A549 (cell line): ENCODE measurements at regions not wholly inside any gene's neighbourhood (a gene's known extent, or its start where the extent isn't known, plus 50 kb on each side); places are given as distances from the start of the nearest gene placed in this dataset.

ENCODE experiments used
- ATAC-seq, 2 experiments: fragments of 200-7000 bp in 1 of 2; fragments of >200 bp in 1 of 2; cut with Nextera tagmentation in 1 of 2; cut with Tn5 transposase in 1 of 2; 3 replicates each; pipeline versions ENCODE4 v1.8.0 to v1.9.1; 2018 to 2020; ENCODE audit warnings: mild to moderate bottlenecking in 1 of 2, moderate library complexity in 1 of 2
- CTCF ChIA-PET: fragments of 300-600 bp; sonication (Branson Sonifier 250); formaldehyde crosslinking; extraction: SDS; loops from one replicate; lab custom pipeline; 2021; ENCODE audit warnings: antibody characterized with exemption, inconsistent platforms; lab: Yijun Ruan, JAX
- POLR2A ChIA-PET: fragments of 350-600 bp; formaldehyde crosslinking; extraction: SDS; loops from one replicate; lab custom pipeline; 2021; ENCODE audit warnings: antibody characterized with exemption, inconsistent platforms; lab: Yijun Ruan, JAX
- DNase-seq, 2 experiments: peaks; one replicate each; pipeline versions ENCODE4 v3.0.0 to v3.0.0-alpha.2; 2011 to 2016; ENCODE audit warnings: low read depth in 1 of 2, low spot score in 1 of 2
- FAIRE-seq: peaks from 2 replicates; lab custom pipeline; 2011; peaks lifted over from hg19 to GRCh38; lab: Jason Lieb, UNC
- H3K27ac ChIP-seq, 2 experiments: fragments of >200 bp; sonication (Bioruptor Twin); formaldehyde crosslinking; 3 replicates each; pipeline ENCODE4 v1.5.1; 2016 to 2017
- H3K4me1 ChIP-seq: fragments of >200 bp; sonication (Bioruptor Twin); formaldehyde crosslinking; 3 replicates; pipeline ENCODE4 v1.6.1; 2016
- H3K4me2 ChIP-seq: fragments of >200 bp; sonication (Bioruptor Twin); formaldehyde crosslinking; 3 replicates; pipeline ENCODE4 v1.6.1; 2016
- H3K4me3 ChIP-seq: fragments of >200 bp; sonication (Bioruptor Twin); formaldehyde crosslinking; 3 replicates; pipeline ENCODE4 v1.5.1; 2016
- H3K9me3 ChIP-seq: fragments of >200 bp; sonication (Bioruptor Twin); formaldehyde crosslinking; 3 replicates; pipeline ENCODE4 v1.6.1; 2016
- ATOH8 ChIP-seq: fragments of 250-450 bp; sonication (Bioruptor Pico); IDR thresholded peaks from 2 replicates; pipeline ENCODE4 v1.5.0; 2020; ENCODE audit warnings: low read depth, mild to moderate bottlenecking, moderate library complexity
- BHLHE40 ChIP-seq: IDR thresholded peaks from 2 replicates; pipeline ENCODE4 v1.6.1; 2012; ENCODE audit warnings: low read depth, low read length, inconsistent platforms
- CHD2 ChIP-seq: fragments of 150-350 bp; IDR thresholded peaks from 2 replicates; pipeline ENCODE4 v1.6.1; 2014; ENCODE audit warnings: low read length; ENCODE audit not compliant: partially characterized antibody
- CHD4 ChIP-seq: fragments of 200-600 bp; sonication (generic); IDR thresholded peaks from 2 replicates; pipeline ENCODE4 v1.6.1; 2016; ENCODE audit warnings: antibody characterized with exemption, mild to moderate bottlenecking, borderline replicate concordance
- CTCF ChIP-seq: fragments of >200 bp; sonication (Bioruptor Twin); formaldehyde crosslinking; IDR thresholded peaks from 3 replicates; pipeline ENCODE4 v1.5.1; 2016
- ELK1 ChIP-seq: fragments of 150-350 bp; IDR thresholded peaks from 2 replicates; pipeline ENCODE4 v1.6.1; 2014; ENCODE audit warnings: low read depth, mild to moderate bottlenecking, low read length
- EP300 ChIP-seq, 2 experiments: fragments of >200 bp; sonication (Bioruptor Twin); formaldehyde crosslinking; IDR thresholded peaks; 2 replicates in 1 of 2; 3 replicates in 1 of 2; pipeline ENCODE4 v1.6.1; 2016 to 2017
- FOSB ChIP-seq: fragments of 250-450 bp; sonication (Bioruptor Pico); IDR thresholded peaks from 2 replicates; pipeline ENCODE4 v1.5.0; 2020; ENCODE audit warnings: mild to moderate bottlenecking, moderate library complexity
- HMGXB4 ChIP-seq: fragments of 250-450 bp; sonication (Bioruptor Pico); IDR thresholded peaks from 2 replicates; pipeline ENCODE4 v1.5.0; 2021; ENCODE audit warnings: mild to moderate bottlenecking, moderate library complexity, borderline replicate concordance
- HOXA7 ChIP-seq: fragments of 250-450 bp; sonication (Bioruptor Pico); IDR thresholded peaks from 2 replicates; pipeline ENCODE4 v1.5.0; 2020; ENCODE audit warnings: mild to moderate bottlenecking, moderate library complexity
- HOXB5 ChIP-seq: fragments of 250-450 bp; sonication (Bioruptor Pico); IDR thresholded peaks from 2 replicates; pipeline ENCODE4 v1.5.0; 2020; ENCODE audit warnings: mild to moderate bottlenecking, moderate library complexity
- JUNB ChIP-seq: fragments of >200 bp; sonication (Bioruptor Twin); formaldehyde crosslinking; IDR thresholded peaks from 2 replicates; pipeline ENCODE4 v1.6.1; 2016
- KDM5A ChIP-seq: fragments of 200-600 bp; sonication (generic); IDR thresholded peaks from 2 replicates; pipeline ENCODE4 v1.6.1; 2016; ENCODE audit warnings: antibody characterized with exemption, mild to moderate bottlenecking
- MAX ChIP-seq: IDR thresholded peaks from 2 replicates; pipeline ENCODE4 v1.6.1; 2012
- MAZ ChIP-seq: fragments of 150-350 bp; IDR thresholded peaks from 2 replicates; pipeline ENCODE4 v1.6.1; 2014; ENCODE audit warnings: antibody characterized with exemption, low read depth, low read length, borderline replicate concordance
- NFE2L2 ChIP-seq: fragments of 150-350 bp; conservative IDR thresholded peaks from 2 replicates; pipeline ENCODE4 v1.6.1; 2014; ENCODE audit warnings: low read length
- PBX3 ChIP-seq: IDR thresholded peaks from 2 replicates; pipeline ENCODE4 v1.6.1; 2012
- RARB ChIP-seq: fragments of 250-450 bp; sonication (Bioruptor Pico); IDR thresholded peaks from 2 replicates; pipeline ENCODE4 v1.8.0; 2021; ENCODE audit warnings: mild to moderate bottlenecking, moderate library complexity
- REST ChIP-seq: fragments of 200-600 bp; sonication (generic); IDR thresholded peaks from 2 replicates; pipeline ENCODE4 v1.6.1; 2016; ENCODE audit warnings: antibody characterized with exemption, mild to moderate bottlenecking, moderate library complexity
- RNF2 ChIP-seq: fragments of 200-600 bp; sonication (generic); IDR thresholded peaks from 2 replicates; pipeline ENCODE4 v1.6.1; 2016; ENCODE audit warnings: low read depth, mild to moderate bottlenecking, antibody characterized with exemption, moderate library complexity, borderline replicate concordance
- SMC3 ChIP-seq: fragments of >200 bp; sonication (Bioruptor Twin); formaldehyde crosslinking; IDR thresholded peaks from 3 replicates; pipeline ENCODE4 v1.6.1; 2018; ENCODE audit warnings: inconsistent platforms
- ZC3H11A ChIP-seq: fragments of 450-650 bp; IDR thresholded peaks from 2 replicates; pipeline ENCODE4 v1.6.1; 2014; ENCODE audit warnings: antibody characterized with exemption, mild to moderate bottlenecking
- ZNF302 ChIP-seq: fragments of 250-450 bp; sonication (Bioruptor Pico); IDR thresholded peaks from 2 replicates; pipeline ENCODE4 v1.9.0; 2021; ENCODE audit warnings: inconsistent platforms, mild to moderate bottlenecking, moderate library complexity
- WGBS: methylation state at CpG from one replicate; pipeline ENCODE4 v1.1.6; 2017; ENCODE audit errors: missing lambda C conversion rate; 5-methylcytosine and 5-hydroxymethylcytosine counted together

GRCh38 chr1:59142311-59143132 is 154.4 kb upstream of the FGGY start:
- Histone ChIP-seq H3K4me1 (peaks cover 76% of the 10 kb centered on the region), H3K4me3 (no peak overlapping the region), H3K9me3 (no peaks in the 10 kb centered on the region), H3K4me2 (peak overlapping the region; percentile 57), H3K27ac (peak overlapping the region; percentile 76 to 95)
- FAIRE-seq (no peak), ATAC-seq (no peak), DNase-seq (no peak)
- WGBS: 44% methylated on average over 9 of the region's 9 CpGs
- TF ChIP-seq ATOH8 (CRISPR knock-in tag) (0 out of 2 replicates have a peak, but pooled peaks have one; percentile 35), HOXB5 (CRISPR knock-in tag) (peak; percentile 56; the same call in 1 of the 2 replicates), KDM5A (no peak), CHD2 (no peak), PBX3 (no peak), HOXA7 (0 out of 2 replicates have a peak, but pooled peaks have one; percentile 13), CHD4 (no peak), ZNF302 (CRISPR knock-in tag) (no peak), HMGXB4 (CRISPR knock-in tag) (no peak)
- ChIA-PET CTCF (interaction anchor here (0.6 to 0.8 kb wide), 2 partner anchors 272 to 379 kb away, joined by 3 read pairs; no protein-coding TSS in a partner anchor), POLR2A (interaction anchor here (1.2 to 1.6 kb wide), 3 partner anchors 9 to 359 kb away, joined by 3 to 9 read pairs (median 3); partner anchors contain the start of gene JUN)

- Histone ChIP-seq H3K4me2 (peak overlapping the region; percentile 57), H3K9me3 (no peaks in the 10 kb centered on the region), H3K27ac (peak overlapping the region; percentile 76 to 95), H3K4me1 (peaks cover 82% of the 10 kb centered on the region), H3K4me3 (no peak overlapping the region)
- FAIRE-seq (no peak), DNase-seq (peak; percentile 76 to 91), ATAC-seq (peak; percentile 69 to 76)
- ChIA-PET CTCF (no interaction called here), POLR2A (interaction anchor here (1.4 to 1.6 kb wide), 2 partner anchors 240 to 359 kb away, joined by 3 to 9 read pairs; partner anchors contain the start of gene JUN)
- 0% methylated on average over 2 of the region's 2 CpGs for WGBS
- TF ChIP-seq MAX (peak; percentile 74), ELK1 (no peak), RARB (CRISPR knock-in tag) (no peak), ZC3H11A (no peak), HOXA7 (no peak), JUNB (peak; percentile 81), BHLHE40 (no peak), SMC3 (peak; percentile 18; the same call in 1 of the 3 replicates), FOSB (no peak), REST (no peak), NFE2L2 (no peak), RNF2 (no peak), EP300 (IDR thresholded peaks at IDR 0.05) (peak; percentile 66 to 76; a peak in 2 of 5 replicates), MAZ (no peak), PBX3 (no peak), CTCF (no peak)
Observed at GRCh38 chr1:59143133-59143487, 153.8 kb upstream of the FGGY start.
